ENCODE measurements at regions not wholly inside any gene's neighbourhood (a gene's known extent, or its start where the extent isn't known, plus 50 kb on each side); places are given as distances from the start of the nearest gene placed in this dataset.

- DNase-seq (ENCODE audit: low read depth): no peak
These were observed 353.2 kb upstream of the PKDCC start for GRCh38 chr2:41694536-41695049.

- no peak for DNase-seq (ENCODE audit: low read depth)
These were observed 352.4 kb upstream of the PKDCC start for GRCh38 chr2:41695198-41696113.

GRCh38 chr2:41697389-41697788, 350.4 kb upstream of the PKDCC start:
- DNase-seq (ENCODE audit: low read depth): no peak

GRCh38 chr2:41698678-41699422, 349.0 kb upstream of the PKDCC start:
- DNase-seq (ENCODE audit: low read depth): no peak

GRCh38 chr2:41701231-41701630, 346.6 kb upstream of the PKDCC start:
- no peak for DNase-seq (ENCODE audit: low read depth)

GRCh38 chr2:41703123-41703522, 344.7 kb upstream of the PKDCC start:
- DNase-seq (ENCODE audit: low read depth): no peak

- DNase-seq (ENCODE audit: low read depth): no peak
These were observed 342.2 kb upstream of the PKDCC start for GRCh38 chr2:41705634-41706033.

GRCh38 chr2:41706286-41706685, 341.5 kb upstream of the PKDCC start:
- DNase-seq (ENCODE audit: low read depth): no peak

GRCh38 chr2:41707790-41708451, 339.9 kb upstream of the PKDCC start:
- no peak for DNase-seq (ENCODE audit: low read depth)

- no peak for DNase-seq (ENCODE audit: low read depth)
These were observed 337.9 kb upstream of the PKDCC start for GRCh38 chr2:41709702-41710599.

GRCh38 chr2:41710944-41711343, 336.9 kb upstream of the PKDCC start:
- DNase-seq (ENCODE audit: low read depth): no peak

GRCh38 chr2:41711736-41712135, 336.1 kb upstream of the PKDCC start:
- no peak for DNase-seq (ENCODE audit: low read depth)

GRCh38 chr2:41716497-41716896, 331.3 kb upstream of the PKDCC start:
- DNase-seq (ENCODE audit: low read depth): no peak

- DNase-seq (ENCODE audit: low read depth): no peak
These were observed 330.0 kb upstream of the PKDCC start for GRCh38 chr2:41717839-41718238.

- no peak for DNase-seq (ENCODE audit: low read depth)
These were observed 329.1 kb upstream of the PKDCC start for GRCh38 chr2:41718705-41719104.

- DNase-seq (ENCODE audit: low read depth): no peak
These were observed 328.1 kb upstream of the PKDCC start for GRCh38 chr2:41719756-41720155.

- no peak for DNase-seq (ENCODE audit: low read depth)
These were observed 327.2 kb upstream of the PKDCC start for GRCh38 chr2:41720331-41721251.

GRCh38 chr2:41722668-41723369, 325.0 kb upstream of the PKDCC start:
- no peak for DNase-seq (ENCODE audit: low read depth)

- DNase-seq (ENCODE audit: low read depth): no peak
These were observed 324.3 kb upstream of the PKDCC start for GRCh38 chr2:41723526-41723925.

GRCh38 chr2:41724465-41724864, 323.4 kb upstream of the PKDCC start:
- DNase-seq (ENCODE audit: low read depth): no peak
